ENCODE measurements at regions not wholly inside any gene's neighbourhood (a gene's known extent, or its start where the extent isn't known, plus 50 kb on each side); places are given as distances from the start of the nearest gene placed in this dataset.
A peak's percentile ranks its signal among the peaks of the same experiment; 100 is the strongest.

DNA sequence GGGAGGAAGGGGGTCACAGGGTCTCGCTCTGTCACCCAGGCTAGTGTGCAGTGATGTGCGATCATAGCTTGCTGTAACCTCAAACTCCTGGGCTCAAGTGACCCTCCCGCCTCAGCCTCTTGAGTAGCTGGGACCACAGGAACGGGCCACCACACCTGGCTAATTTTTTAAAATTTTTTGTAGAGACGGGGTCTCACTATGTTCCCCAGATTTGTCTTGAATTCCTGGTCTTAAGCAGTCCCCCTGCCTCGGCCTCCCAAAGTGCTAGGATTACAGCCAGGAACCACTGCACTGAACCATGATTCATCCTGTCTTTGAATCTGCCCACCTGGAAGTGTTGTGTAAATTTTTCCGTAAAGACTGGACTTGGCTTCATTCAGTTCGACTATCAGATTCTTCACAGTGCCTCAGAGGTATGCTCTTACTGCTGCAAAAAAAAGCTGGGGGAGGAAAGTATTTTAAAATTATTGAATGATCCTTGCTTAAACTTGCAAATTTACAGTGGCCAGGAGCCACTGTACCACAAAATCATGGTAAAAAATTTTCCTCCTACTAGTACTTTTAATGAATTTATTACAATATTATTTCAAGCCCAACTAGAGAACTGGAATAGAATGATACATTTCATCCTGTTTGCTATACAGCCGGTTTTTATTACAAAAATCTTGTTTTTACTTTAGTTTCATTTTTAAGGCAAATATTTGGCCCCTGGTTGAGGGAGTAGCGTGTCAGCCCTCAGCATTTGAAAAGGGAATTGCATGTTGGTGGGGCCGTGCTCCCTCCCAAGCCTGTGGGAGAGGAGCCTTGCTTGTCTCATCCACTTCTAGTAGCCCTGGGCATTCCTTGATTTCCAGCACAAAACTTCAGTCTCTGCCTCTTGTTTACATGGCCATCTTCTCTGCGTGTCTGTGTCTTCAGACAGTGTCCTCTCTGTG is 202.5 kb upstream of the SGK1 start:
- Histone ChIP-seq H3K27me3 (no peaks in the 10 kb centered on the region), H3K4me3 (no peak overlapping the region), H3K27ac (no peak overlapping the region), H3K4me1 (peaks cover 0 to 7% of the 10 kb centered on the region in 2 donors), H3K9me3 (no peaks in the 10 kb centered on the region), H3K36me3 (no peaks in the 10 kb centered on the region)
- no peak for DNase-seq (ENCODE audit: low spot score in 2 of 2)
- TF ChIP-seq, protein P1, sequence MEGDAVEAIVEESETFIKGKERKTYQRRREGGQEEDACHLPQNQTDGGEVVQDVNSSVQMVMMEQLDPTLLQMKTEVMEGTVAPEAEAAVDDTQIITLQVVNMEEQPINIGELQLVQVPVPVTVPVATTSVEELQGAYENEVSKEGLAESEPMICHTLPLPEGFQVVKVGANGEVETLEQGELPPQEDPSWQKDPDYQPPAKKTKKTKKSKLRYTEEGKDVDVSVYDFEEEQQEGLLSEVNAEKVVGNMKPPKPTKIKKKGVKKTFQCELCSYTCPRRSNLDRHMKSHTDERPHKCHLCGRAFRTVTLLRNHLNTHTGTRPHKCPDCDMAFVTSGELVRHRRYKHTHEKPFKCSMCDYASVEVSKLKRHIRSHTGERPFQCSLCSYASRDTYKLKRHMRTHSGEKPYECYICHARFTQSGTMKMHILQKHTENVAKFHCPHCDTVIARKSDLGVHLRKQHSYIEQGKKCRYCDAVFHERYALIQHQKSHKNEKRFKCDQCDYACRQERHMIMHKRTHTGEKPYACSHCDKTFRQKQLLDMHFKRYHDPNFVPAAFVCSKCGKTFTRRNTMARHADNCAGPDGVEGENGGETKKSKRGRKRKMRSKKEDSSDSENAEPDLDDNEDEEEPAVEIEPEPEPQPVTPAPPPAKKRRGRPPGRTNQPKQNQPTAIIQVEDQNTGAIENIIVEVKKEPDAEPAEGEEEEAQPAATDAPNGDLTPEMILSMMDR (IDR thresholded peaks at IDR 0.05), result no peak
- intact Hi-C loops (cut with DNase I), result no loop called here

DNA sequence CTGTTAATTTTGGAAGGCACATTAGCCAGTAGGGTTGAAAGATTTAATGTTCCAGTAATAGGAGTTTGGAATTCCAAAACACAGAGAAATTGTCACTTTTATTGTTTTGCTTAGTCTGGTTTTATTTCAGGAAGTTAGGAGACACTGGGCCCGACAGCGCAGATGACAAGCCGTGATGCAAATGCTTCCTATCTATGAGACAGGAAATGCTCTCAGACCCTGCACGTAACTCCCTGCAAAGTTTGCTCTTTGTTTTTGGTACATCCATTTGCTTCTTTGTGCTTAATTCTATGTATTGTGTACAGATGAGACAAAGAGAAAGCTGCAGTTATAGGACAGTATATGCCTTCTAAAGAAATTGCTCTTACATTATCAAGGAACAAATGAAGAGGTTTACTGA is 201.6 kb upstream of the SGK1 start:
- Histone ChIP-seq H3K9me3 (no peaks in the 10 kb centered on the region), H3K4me1 (peaks cover 0 to 7% of the 10 kb centered on the region in 2 donors), H3K36me3 (no peaks in the 10 kb centered on the region), H3K27ac (no peak overlapping the region), H3K4me3 (no peak overlapping the region), H3K27me3 (no peaks in the 10 kb centered on the region)
- TF ChIP-seq, protein P1 (IDR thresholded peaks at IDR 0.05), result no peak
- intact Hi-C loops (cut with DNase I), result no loop called here
- DNase-seq (ENCODE audit: low spot score in 2 of 2), result no peak

DNA sequence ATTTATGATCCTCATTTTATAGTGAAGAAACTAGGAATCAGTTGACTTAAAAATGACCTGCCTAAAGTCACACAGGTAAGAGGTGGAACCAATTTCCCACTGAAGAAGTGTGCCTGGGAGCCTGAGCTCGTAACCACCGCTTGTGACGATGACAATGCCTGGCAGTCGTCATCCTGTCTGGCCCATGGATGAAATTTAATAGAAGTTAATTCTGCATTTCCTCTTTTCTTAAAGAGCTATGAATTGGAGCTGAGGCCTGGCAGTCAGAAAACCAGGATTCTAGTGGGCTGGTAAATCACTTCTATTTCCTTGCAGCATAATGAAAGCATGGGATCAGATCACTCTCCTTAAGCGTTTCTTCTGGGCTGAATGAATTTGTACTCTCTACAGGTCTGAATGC is 200.0 kb upstream of the SGK1 start:
- H3K36me3 ChIP-seq, result no peaks in the 10 kb centered on the region
- peaks cover 0 to 7% of the 10 kb centered on the region in 2 donors for H3K4me1 ChIP-seq
- TF ChIP-seq, protein P1 (IDR thresholded peaks at IDR 0.05), result no peak
- peak overlapping the region in 1 of 2 donors; percentile 30 for H3K27ac ChIP-seq
- DNase-seq (ENCODE audit: low spot score in 2 of 2), result no peak
- no peaks in the 10 kb centered on the region for H3K9me3 ChIP-seq
- H3K4me3 ChIP-seq, result no peak overlapping the region
- intact Hi-C loops (cut with DNase I), result no loop called here
- no peaks in the 10 kb centered on the region for H3K27me3 ChIP-seq

DNA sequence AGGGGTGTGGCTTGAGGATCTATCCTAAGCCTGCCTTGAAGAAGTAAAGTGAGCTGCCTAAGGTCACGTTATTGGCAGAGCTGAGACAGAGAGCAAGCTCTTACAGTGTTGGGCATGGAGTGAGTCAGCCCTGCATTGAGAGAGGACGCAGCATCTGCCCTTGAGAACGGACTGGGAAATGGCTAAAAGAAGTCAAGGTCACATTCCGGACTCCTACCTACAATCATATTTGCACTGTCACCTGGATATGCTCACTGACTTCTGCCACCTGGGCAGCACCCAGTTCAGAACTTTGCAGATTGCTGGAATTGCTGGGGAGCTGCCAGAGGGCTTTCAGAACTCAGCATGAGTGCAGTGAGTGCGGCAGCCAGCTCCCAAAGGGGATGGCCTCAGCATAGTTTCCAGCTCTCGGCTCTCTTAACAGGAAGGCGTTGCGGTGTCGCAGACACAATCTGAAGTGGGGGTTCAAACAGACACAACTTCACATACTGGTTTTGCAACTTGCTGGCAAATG is 199.3 kb upstream of the SGK1 start:
- H3K4me1 ChIP-seq, result peaks cover 0 to 7% of the 10 kb centered on the region in 2 donors
- no peaks in the 10 kb centered on the region for H3K36me3 ChIP-seq
- TF ChIP-seq, protein P1 (IDR thresholded peaks at IDR 0.05), result no peak
- no peaks in the 10 kb centered on the region for H3K9me3 ChIP-seq
- intact Hi-C loops (cut with DNase I), result no loop called here
- H3K27ac ChIP-seq, result peak overlapping the region; percentile 7 to 30
- peak in 1 of 2 donors; percentile 81 for DNase-seq (ENCODE audit: low spot score in 2 of 2)
- H3K4me3 ChIP-seq, result peak overlapping the region; percentile 28 to 34
- H3K27me3 ChIP-seq, result no peaks in the 10 kb centered on the region

DNA sequence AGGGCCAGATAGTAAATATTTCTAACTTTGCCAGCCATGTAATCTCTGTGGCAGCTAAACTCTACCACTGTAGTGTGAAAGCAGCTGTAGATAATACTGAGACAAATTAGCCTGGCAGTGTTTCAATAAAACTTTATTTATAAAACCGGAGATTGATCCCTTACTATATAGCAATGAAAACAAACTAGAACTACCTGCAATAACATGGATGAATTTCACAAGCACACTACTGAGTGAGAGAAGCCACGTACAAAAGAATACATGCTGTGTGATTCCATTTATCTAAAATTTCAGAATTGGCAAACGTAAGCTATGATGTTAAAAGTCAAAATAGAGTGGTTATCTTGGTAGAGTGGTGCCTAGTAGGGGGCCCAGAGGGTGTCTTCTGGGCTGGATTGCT is 198.7 kb upstream of the SGK1 start:
- DNase-seq (ENCODE audit: low spot score in 2 of 2), result no peak
- Histone ChIP-seq H3K9me3 (no peaks in the 10 kb centered on the region), H3K36me3 (no peaks in the 10 kb centered on the region), H3K27ac (no peak overlapping the region), H3K4me3 (no peak overlapping the region), H3K4me1 (peaks cover 0 to 7% of the 10 kb centered on the region in 2 donors), H3K27me3 (no peaks in the 10 kb centered on the region)
- TF ChIP-seq, protein P1 (IDR thresholded peaks at IDR 0.05), result no peak
- intact Hi-C loops (cut with DNase I), result no loop called here

All from ascending aorta (tissue), 2 donors.